Mesothelial cell of epicardium (in vitro differentiated cells): ENCODE measurements at regions not wholly inside any gene's neighbourhood (a gene's known extent, or its start where the extent isn't known, plus 50 kb on each side); places are given as distances from the start of the nearest gene placed in this dataset.
"Not testable (repeated sequence)": the region's sequence is repeated elsewhere in the genome, so short reads cannot be mapped to it uniquely, and the experiment has no call there.

Experiments used
- DNase-seq, 2 experiments: peaks; one replicate each; pipeline ENCODE4 v3.0.0; 2021; ENCODE audit warnings: low spot score in 2 of 2; ENCODE audit not compliant: unreplicated experiment in 2 of 2
- H3K27ac Mint-ChIP-seq: 2 replicates; pipeline ENCODE4 v1.8.0; 2021; ENCODE audit warnings: mixed read lengths
- H3K27me3 Mint-ChIP-seq: 2 replicates; pipeline ENCODE4 v1.8.0; 2021; ENCODE audit warnings: low read depth, mixed read lengths
- H3K36me3 Mint-ChIP-seq: 2 replicates; pipeline ENCODE4 v1.8.0; 2021; ENCODE audit warnings: mixed read lengths
- H3K4me1 Mint-ChIP-seq: 2 replicates; pipeline ENCODE4 v1.8.0; 2021; ENCODE audit warnings: mixed read lengths
- H3K4me3 Mint-ChIP-seq: 2 replicates; pipeline ENCODE4 v1.8.0; 2021; ENCODE audit warnings: mild to moderate bottlenecking, moderate library complexity, mixed read lengths
- H3K9me3 Mint-ChIP-seq: 2 replicates; pipeline ENCODE4 v1.8.0; 2021; ENCODE audit warnings: mixed read lengths
- TF ChIP-seq, protein P1 (sequence below): fragments of 200-600 bp; sonication (generic); IDR thresholded peaks from one replicate; pipeline ENCODE4 v1.5.0; 2021; ENCODE audit warnings: antibody characterized with exemption; ENCODE audit not compliant: unreplicated experiment

GRCh38 chr19:56919308-56919995 lies 78.9 kb upstream of the PEG3 start:
- H3K4me1 Mint-ChIP-seq, result no peaks in the 10 kb centered on the region
- H3K36me3 Mint-ChIP-seq, result peaks cover 4% of the 10 kb centered on the region
- TF ChIP-seq, protein P1, sequence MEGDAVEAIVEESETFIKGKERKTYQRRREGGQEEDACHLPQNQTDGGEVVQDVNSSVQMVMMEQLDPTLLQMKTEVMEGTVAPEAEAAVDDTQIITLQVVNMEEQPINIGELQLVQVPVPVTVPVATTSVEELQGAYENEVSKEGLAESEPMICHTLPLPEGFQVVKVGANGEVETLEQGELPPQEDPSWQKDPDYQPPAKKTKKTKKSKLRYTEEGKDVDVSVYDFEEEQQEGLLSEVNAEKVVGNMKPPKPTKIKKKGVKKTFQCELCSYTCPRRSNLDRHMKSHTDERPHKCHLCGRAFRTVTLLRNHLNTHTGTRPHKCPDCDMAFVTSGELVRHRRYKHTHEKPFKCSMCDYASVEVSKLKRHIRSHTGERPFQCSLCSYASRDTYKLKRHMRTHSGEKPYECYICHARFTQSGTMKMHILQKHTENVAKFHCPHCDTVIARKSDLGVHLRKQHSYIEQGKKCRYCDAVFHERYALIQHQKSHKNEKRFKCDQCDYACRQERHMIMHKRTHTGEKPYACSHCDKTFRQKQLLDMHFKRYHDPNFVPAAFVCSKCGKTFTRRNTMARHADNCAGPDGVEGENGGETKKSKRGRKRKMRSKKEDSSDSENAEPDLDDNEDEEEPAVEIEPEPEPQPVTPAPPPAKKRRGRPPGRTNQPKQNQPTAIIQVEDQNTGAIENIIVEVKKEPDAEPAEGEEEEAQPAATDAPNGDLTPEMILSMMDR, result no peak
- DNase-seq, result no peak
- H3K27me3 Mint-ChIP-seq, result no peaks in the 10 kb centered on the region
- peaks cover 64% of the 10 kb centered on the region for H3K9me3 Mint-ChIP-seq
- no peak overlapping the region for H3K27ac Mint-ChIP-seq
- no peak overlapping the region for H3K4me3 Mint-ChIP-seq

GRCh38 chr19:56926094-56926493 lies 85.6 kb upstream of the PEG3 start:
- H3K27me3 Mint-ChIP-seq, H3K27ac Mint-ChIP-seq, DNase-seq, H3K4me3 Mint-ChIP-seq, H3K36me3 Mint-ChIP-seq, H3K4me1 Mint-ChIP-seq: not testable (repeated sequence)
- H3K9me3 Mint-ChIP-seq, result peaks cover 58% of the 10 kb centered on the region

GRCh38 chr19:56927294-56927693 lies 86.8 kb upstream of the PEG3 start:
- Mint-ChIP-seq H3K36me3 (peaks cover 5% of the 10 kb centered on the region), H3K4me3 (no peak overlapping the region), H3K27me3 (no peaks in the 10 kb centered on the region), H3K27ac (no peak overlapping the region), H3K4me1 (no peaks in the 10 kb centered on the region), H3K9me3 (peaks cover 64% of the 10 kb centered on the region)
- DNase-seq, result no peak
- TF ChIP-seq, protein P1, result no peak

- Mint-ChIP-seq H3K27me3 (no peaks in the 10 kb centered on the region), H3K27ac (no peak overlapping the region), H3K4me3 (no peak overlapping the region), H3K9me3 (peaks cover 69% of the 10 kb centered on the region), H3K4me1 (no peaks in the 10 kb centered on the region), H3K36me3 (peaks cover 7% of the 10 kb centered on the region)
- no peak for DNase-seq
- TF ChIP-seq, protein P1, result no peak
Measured at GRCh38 chr19:56927791-56928207, 87.3 kb upstream of the PEG3 start.

DNA sequence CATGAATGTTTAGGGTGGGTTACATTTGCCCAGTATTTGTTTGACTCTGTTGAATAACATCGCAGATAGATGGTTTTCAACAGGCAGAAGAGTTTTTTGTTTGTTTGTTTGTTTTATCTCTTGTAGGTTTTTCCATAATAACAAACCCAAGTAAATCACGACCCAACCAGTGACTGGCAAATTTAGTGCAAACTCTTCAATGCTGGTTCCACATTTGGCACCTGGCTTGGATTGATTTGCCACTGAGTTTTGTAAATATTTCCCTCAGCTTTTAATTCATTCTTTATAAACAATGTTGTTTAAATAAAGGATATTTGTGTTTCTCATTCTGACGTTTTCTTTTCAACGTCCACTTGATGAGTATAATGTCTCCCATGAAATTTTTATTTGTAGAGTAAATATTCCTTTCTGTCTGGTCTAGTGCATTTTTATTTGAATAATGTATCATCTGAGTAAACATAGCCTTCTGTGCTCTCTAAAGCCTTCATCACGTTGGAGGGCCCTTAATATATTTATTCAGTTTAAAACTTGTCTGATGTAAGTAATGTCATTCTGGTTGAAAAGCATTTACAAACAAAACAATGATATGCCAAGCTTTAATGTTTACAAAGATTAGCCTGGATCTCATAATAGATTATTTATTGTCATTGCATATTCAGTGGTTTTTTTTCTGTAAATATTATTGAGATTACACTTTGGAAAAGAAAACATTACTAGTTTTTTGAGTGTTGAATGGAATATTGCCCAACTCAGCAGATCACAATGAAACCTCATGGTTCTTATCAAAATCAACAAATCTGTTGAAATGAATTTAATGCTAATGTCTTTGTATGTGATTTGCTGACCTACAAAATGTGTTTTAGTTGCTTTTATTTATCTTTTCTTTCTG lies 90.4 kb upstream of the PEG3 start:
- Mint-ChIP-seq H3K27me3 (no peaks in the 10 kb centered on the region), H3K4me3 (no peak overlapping the region), H3K36me3 (peaks cover 8% of the 10 kb centered on the region), H3K4me1 (no peaks in the 10 kb centered on the region), H3K27ac (no peak overlapping the region), H3K9me3 (peaks cover 59% of the 10 kb centered on the region)
- TF ChIP-seq, protein P1, result no peak
- no peak for DNase-seq

DNA sequence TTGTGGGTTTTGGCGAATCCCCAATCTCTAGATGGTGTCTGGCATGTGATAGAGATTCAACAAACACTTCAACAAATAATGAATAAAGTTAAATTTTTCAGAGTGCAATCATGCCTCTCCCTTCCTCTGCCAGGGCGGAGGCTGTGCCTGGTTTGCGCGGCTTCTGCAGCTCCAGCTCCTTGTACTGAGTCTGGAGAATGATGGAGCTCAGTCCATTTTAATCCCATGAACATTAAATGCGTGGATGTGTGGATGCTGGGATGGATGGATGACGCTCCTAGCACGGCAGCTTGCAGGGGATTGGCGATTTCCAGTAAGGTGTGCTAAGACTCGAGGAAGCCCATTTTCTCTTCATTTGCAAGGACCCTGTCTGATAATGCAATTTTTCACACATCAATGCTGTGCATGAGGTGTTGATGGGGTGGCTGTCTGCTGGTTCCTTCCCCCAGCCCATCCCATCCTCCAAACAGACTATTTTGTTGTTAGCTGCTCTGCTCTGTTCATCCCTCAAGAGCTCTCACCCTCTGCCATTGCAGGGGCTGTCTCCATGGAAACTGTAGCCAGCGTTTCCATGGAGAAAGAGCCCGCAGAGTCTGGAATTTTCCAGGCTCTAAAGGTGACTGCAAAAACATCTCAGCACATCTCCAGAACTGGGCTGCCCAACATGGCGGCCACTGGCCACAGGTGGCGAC lies 92.6 kb upstream of the PEG3 start:
- no peaks in the 10 kb centered on the region for H3K4me1 Mint-ChIP-seq
- H3K4me3 Mint-ChIP-seq, result no peak overlapping the region
- H3K27ac Mint-ChIP-seq, result no peak overlapping the region
- DNase-seq, result no peak
- peaks cover 5% of the 10 kb centered on the region for H3K36me3 Mint-ChIP-seq
- no peaks in the 10 kb centered on the region for H3K27me3 Mint-ChIP-seq
- H3K9me3 Mint-ChIP-seq, result peaks cover 53% of the 10 kb centered on the region
- TF ChIP-seq, protein P1, result no peak
